ENCODE measurements at regions not wholly inside any gene's neighbourhood (a gene's known extent, or its start where the extent isn't known, plus 50 kb on each side); places are given as distances from the start of the nearest gene placed in this dataset.

GRCh38 chr2:30358842-30359241 is 88.2 kb upstream of the LCLAT1 start:
- FAIRE-seq, result no peak
- TF ChIP-seq TAF1 (IDR thresholded peaks at IDR 0.05; ENCODE audit: borderline replicate concordance, low read depth, low read length) (no peak), POLR2A (IDR thresholded peaks at IDR 0.05; ENCODE audit: low read depth, low read length) (no peak), POLR2AphosphoS5 (IDR thresholded peaks at IDR 0.05; ENCODE audit: low read depth, low read length) (no peak)
- no peak for DNase-seq (ENCODE audit: insufficient read length)

GRCh38 chr2:30359644-30360167 is 87.3 kb upstream of the LCLAT1 start:
- DNase-seq (ENCODE audit: insufficient read length), result no peak
- no peak for FAIRE-seq
- TF ChIP-seq TAF1 (IDR thresholded peaks at IDR 0.05; ENCODE audit: borderline replicate concordance, low read depth, low read length) (no peak), POLR2A (IDR thresholded peaks at IDR 0.05; ENCODE audit: low read depth, low read length) (no peak), POLR2AphosphoS5 (IDR thresholded peaks at IDR 0.05; ENCODE audit: low read depth, low read length) (no peak)

- no peak for DNase-seq (ENCODE audit: insufficient read length)
- FAIRE-seq, result no peak
- TF ChIP-seq TAF1 (IDR thresholded peaks at IDR 0.05; ENCODE audit: borderline replicate concordance, low read depth, low read length) (no peak), POLR2AphosphoS5 (IDR thresholded peaks at IDR 0.05; ENCODE audit: low read depth, low read length) (no peak), POLR2A (IDR thresholded peaks at IDR 0.05; ENCODE audit: low read depth, low read length) (no peak)
Observed at GRCh38 chr2:30361751-30362394, 85.2 kb upstream of the LCLAT1 start.

- DNase-seq (ENCODE audit: insufficient read length) (no peak), FAIRE-seq (no peak)
- TF ChIP-seq TAF1 (IDR thresholded peaks at IDR 0.05; ENCODE audit: borderline replicate concordance, low read depth, low read length) (no peak), POLR2A (IDR thresholded peaks at IDR 0.05; ENCODE audit: low read depth, low read length) (no peak), POLR2AphosphoS5 (IDR thresholded peaks at IDR 0.05; ENCODE audit: low read depth, low read length) (no peak)
Observed at GRCh38 chr2:30362468-30363081, 84.5 kb upstream of the LCLAT1 start.

- FAIRE-seq, result no peak
- no peak for DNase-seq (ENCODE audit: insufficient read length)
- TF ChIP-seq POLR2AphosphoS5 (IDR thresholded peaks at IDR 0.05; ENCODE audit: low read depth, low read length), result no peak
- TF ChIP-seq POLR2A (IDR thresholded peaks at IDR 0.05; ENCODE audit: low read depth, low read length), result no peak
- no peak for TF ChIP-seq TAF1 (IDR thresholded peaks at IDR 0.05; ENCODE audit: borderline replicate concordance, low read depth, low read length)
Observed at GRCh38 chr2:30363406-30363805, 83.6 kb upstream of the LCLAT1 start.

- no peak for FAIRE-seq
- DNase-seq (ENCODE audit: insufficient read length), result no peak
- TF ChIP-seq POLR2AphosphoS5 (IDR thresholded peaks at IDR 0.05; ENCODE audit: low read depth, low read length) (no peak), TAF1 (IDR thresholded peaks at IDR 0.05; ENCODE audit: borderline replicate concordance, low read depth, low read length) (no peak), POLR2A (IDR thresholded peaks at IDR 0.05; ENCODE audit: low read depth, low read length) (no peak)
Observed at GRCh38 chr2:30365201-30365600, 81.8 kb upstream of the LCLAT1 start.

- FAIRE-seq (no peak), DNase-seq (ENCODE audit: insufficient read length) (no peak)
- TF ChIP-seq TAF1 (IDR thresholded peaks at IDR 0.05; ENCODE audit: borderline replicate concordance, low read depth, low read length), result no peak
- TF ChIP-seq POLR2AphosphoS5 (IDR thresholded peaks at IDR 0.05; ENCODE audit: low read depth, low read length), result no peak
- no peak for TF ChIP-seq POLR2A (IDR thresholded peaks at IDR 0.05; ENCODE audit: low read depth, low read length)
Observed at GRCh38 chr2:30366199-30366691, 80.8 kb upstream of the LCLAT1 start.

GRCh38 chr2:30367232-30368070 is 79.6 kb upstream of the LCLAT1 start:
- no peak for TF ChIP-seq POLR2A (IDR thresholded peaks at IDR 0.05; ENCODE audit: low read depth, low read length)
- TF ChIP-seq TAF1 (IDR thresholded peaks at IDR 0.05; ENCODE audit: borderline replicate concordance, low read depth, low read length), result no peak
- no peak for TF ChIP-seq POLR2AphosphoS5 (IDR thresholded peaks at IDR 0.05; ENCODE audit: low read depth, low read length)
- DNase-seq (ENCODE audit: insufficient read length) (no peak), FAIRE-seq (no peak)

- DNase-seq (ENCODE audit: insufficient read length), result no peak
- TF ChIP-seq TAF1 (IDR thresholded peaks at IDR 0.05; ENCODE audit: borderline replicate concordance, low read depth, low read length) (no peak), POLR2AphosphoS5 (IDR thresholded peaks at IDR 0.05; ENCODE audit: low read depth, low read length) (no peak), POLR2A (IDR thresholded peaks at IDR 0.05; ENCODE audit: low read depth, low read length) (no peak)
- FAIRE-seq, result no peak
Observed at GRCh38 chr2:30368258-30368657, 78.8 kb upstream of the LCLAT1 start.

- FAIRE-seq, result no peak
- DNase-seq (ENCODE audit: insufficient read length), result no peak
- TF ChIP-seq POLR2A (IDR thresholded peaks at IDR 0.05; ENCODE audit: low read depth, low read length) (no peak), POLR2AphosphoS5 (IDR thresholded peaks at IDR 0.05; ENCODE audit: low read depth, low read length) (no peak), TAF1 (IDR thresholded peaks at IDR 0.05; ENCODE audit: borderline replicate concordance, low read depth, low read length) (no peak)
Observed at GRCh38 chr2:30371028-30371689, 75.9 kb upstream of the LCLAT1 start.

Data from GM12892 (cell line).